ENCODE measurements at regions not wholly inside any gene's neighbourhood (a gene's known extent, or its start where the extent isn't known, plus 50 kb on each side); places are given as distances from the start of the nearest gene placed in this dataset.

- no peak for TF ChIP-seq EP300 (IDR thresholded peaks at IDR 0.05)
- TF ChIP-seq POLR2AphosphoS5 (IDR thresholded peaks at IDR 0.05), result no peak
- no peak for TF ChIP-seq CTCF (IDR thresholded peaks at IDR 0.05)
Measured at GRCh38 chr1:221903594-221903993, 161.7 kb upstream of the DUSP10 start.

All from sigmoid colon (tissue), 4 donors.